WTC11 (cell line): ENCODE measurements at regions not wholly inside any gene's neighbourhood (a gene's known extent, or its start where the extent isn't known, plus 50 kb on each side); places are given as distances from the start of the nearest gene placed in this dataset.

Experiments
- ATAC-seq: fragments of 200-7000 bp; cut with Tn5 transposase; 2 replicates; pipeline ENCODE4 v1.10.0; 2021; ENCODE audit warnings: mild to moderate bottlenecking, moderate library complexity
- CTCF ChIA-PET: fragments of 300-600 bp; sonication (Branson Sonifier 250); formaldehyde crosslinking; loops from one replicate; lab custom pipeline; 2021; ENCODE audit warnings: antibody characterized with exemption; lab: Charles Lee
- POLR2A ChIA-PET: fragments of 350-600 bp; sonication (Branson Sonifier 250); formaldehyde crosslinking; loops from one replicate; lab custom pipeline; 2021; ENCODE audit warnings: antibody characterized with exemption; lab: Charles Lee
- DNase-seq: peaks from one replicate; pipeline ENCODE4 v3.0.0; 2021; ENCODE audit warnings: low spot score
- H3K27ac Mint-ChIP-seq: 2 replicates; pipeline ENCODE4 v1.8.0; 2021; ENCODE audit warnings: mixed read lengths
- H3K27me3 Mint-ChIP-seq: 2 replicates; pipeline ENCODE4 v1.8.0; 2021; ENCODE audit warnings: low read depth, mild to moderate bottlenecking, moderate library complexity, mixed read lengths
- H3K36me3 Mint-ChIP-seq: 2 replicates; pipeline ENCODE4 v1.8.0; 2021; ENCODE audit warnings: mixed read lengths
- H3K4me1 Mint-ChIP-seq: 2 replicates; pipeline ENCODE4 v1.8.0; 2022; ENCODE audit warnings: mixed read lengths
- H3K4me3 Mint-ChIP-seq: 2 replicates; pipeline ENCODE4 v1.8.0; 2021; ENCODE audit warnings: mild to moderate bottlenecking, moderate library complexity, mixed read lengths
- H3K9me3 Mint-ChIP-seq: 2 replicates; pipeline ENCODE4 v1.8.0; 2021; ENCODE audit warnings: mixed read lengths
- AR ChIP-seq: fragments of 250-450 bp; sonication (Bioruptor Pico); IDR thresholded peaks from 2 replicates; pipeline ENCODE4 v1.9.0; 2021; ENCODE audit warnings: mild to moderate bottlenecking
- CBFB ChIP-seq: sonication (generic); formaldehyde crosslinking; IDR thresholded peaks from 2 replicates; pipeline ENCODE4 v1.8.1; 2022; ENCODE audit warnings: mild to moderate bottlenecking, low read depth, missing genetic modification reagents
- ELF4 ChIP-seq: sonication (generic); formaldehyde crosslinking; IDR thresholded peaks from 2 replicates; pipeline ENCODE4 v1.8.1; 2022; ENCODE audit warnings: low read depth, mild to moderate bottlenecking, moderate library complexity, missing genetic modification reagents
- FOXK1 ChIP-seq: sonication (generic); formaldehyde crosslinking; IDR thresholded peaks from 2 replicates; pipeline ENCODE4 v1.8.0; 2022; ENCODE audit warnings: mild to moderate bottlenecking, moderate library complexity, missing genetic modification reagents
- HMGXB4 ChIP-seq: sonication (generic); formaldehyde crosslinking; IDR thresholded peaks from 2 replicates; pipeline ENCODE4 v1.8.1; 2023; ENCODE audit warnings: mild to moderate bottlenecking, moderate library complexity, missing genetic modification reagents
- MYBL2 ChIP-seq: sonication (generic); formaldehyde crosslinking; IDR thresholded peaks from 2 replicates; pipeline ENCODE4 v1.8.1; 2023; ENCODE audit warnings: mild to moderate bottlenecking, moderate library complexity, missing genetic modification reagents
- NFYB ChIP-seq: sonication (generic); formaldehyde crosslinking; conservative IDR thresholded peaks from 2 replicates; pipeline ENCODE4 v1.8.0; 2022; ENCODE audit warnings: low read depth, missing genetic modification reagents
- NR1H2 ChIP-seq: sonication (generic); formaldehyde crosslinking; IDR thresholded peaks from 2 replicates; pipeline ENCODE4 v1.9.0; 2021; ENCODE audit warnings: mild to moderate bottlenecking, moderate library complexity, missing genetic modification reagents
- PREB ChIP-seq: sonication (generic); formaldehyde crosslinking; IDR thresholded peaks from 2 replicates; pipeline ENCODE4 v1.8.1; 2022; ENCODE audit warnings: mild to moderate bottlenecking, missing genetic modification reagents, moderate library complexity, borderline replicate concordance
- PRRX2 ChIP-seq: fragments of 250-450 bp; sonication (Bioruptor Pico); IDR thresholded peaks from 2 replicates; pipeline ENCODE4 v1.8.0; 2021; ENCODE audit warnings: mild to moderate bottlenecking
- SMAD3 ChIP-seq: sonication (generic); formaldehyde crosslinking; IDR thresholded peaks from 2 replicates; pipeline ENCODE4 v1.8.0; 2022; ENCODE audit warnings: missing genetic modification reagents, mild to moderate bottlenecking, borderline replicate concordance
- SOX15 ChIP-seq: fragments of 250-450 bp; sonication (Bioruptor Pico); IDR thresholded peaks from 2 replicates; pipeline ENCODE4 v1.9.0; 2021; ENCODE audit warnings: mild to moderate bottlenecking
- SP1 ChIP-seq: sonication (generic); formaldehyde crosslinking; conservative IDR thresholded peaks from 2 replicates; pipeline ENCODE4 v1.8.1; 2022; ENCODE audit warnings: missing genetic modification reagents
- TCF7 ChIP-seq: sonication (generic); formaldehyde crosslinking; IDR thresholded peaks from 2 replicates; pipeline ENCODE4 v1.8.0; 2022; ENCODE audit warnings: mild to moderate bottlenecking, low read depth, missing genetic modification reagents, moderate library complexity
- ZNF263 ChIP-seq: sonication (generic); formaldehyde crosslinking; IDR thresholded peaks from 2 replicates; pipeline ENCODE4 v1.8.1; 2022; ENCODE audit warnings: low read depth, mild to moderate bottlenecking, moderate library complexity, missing genetic modification reagents
- ZNF396 ChIP-seq: fragments of 250-450 bp; sonication (Bioruptor Pico); IDR thresholded peaks from 2 replicates; pipeline ENCODE4 v1.8.0; 2021; ENCODE audit warnings: mild to moderate bottlenecking, moderate library complexity, borderline replicate concordance
- ZNF423 ChIP-seq: fragments of 250-450 bp; sonication (Bioruptor Pico); IDR thresholded peaks from 2 replicates; pipeline ENCODE4 v2.1.2; 2022; ENCODE audit warnings: mild to moderate bottlenecking, moderate library complexity
- ZSCAN18 ChIP-seq: fragments of 250-450 bp; sonication (Bioruptor Pico); IDR thresholded peaks from 2 replicates; pipeline ENCODE4 v2.1.2; 2022; ENCODE audit warnings: mild to moderate bottlenecking, moderate library complexity
- TF ChIP-seq, protein P1 (sequence below): sonication (generic); formaldehyde crosslinking; IDR thresholded peaks from 2 replicates; pipeline ENCODE4 v1.8.1; 2023; ENCODE audit warnings: mild to moderate bottlenecking, missing genetic modification reagents
- TF ChIP-seq, protein P2 (sequence below): sonication (generic); formaldehyde crosslinking; IDR thresholded peaks from 2 replicates; pipeline ENCODE4 v1.8.1; 2023; ENCODE audit warnings: mild to moderate bottlenecking, missing genetic modification reagents, borderline replicate concordance
- TF ChIP-seq, protein P3 (sequence below): sonication (generic); formaldehyde crosslinking; IDR thresholded peaks from 2 replicates; pipeline ENCODE4 v1.8.0; 2022; ENCODE audit warnings: mild to moderate bottlenecking, missing genetic modification reagents

GRCh38 chr18:75154259-75154658, 54.7 kb downstream of the PTGR3 start:
- TF ChIP-seq SOX15 (CRISPR knock-in tag) (no peak), ZNF423 (CRISPR knock-in tag) (no peak), SMAD3 (CRISPR knock-in tag) (no peak), PREB (no peak), ZSCAN18 (CRISPR knock-in tag) (no peak), PRRX2 (CRISPR knock-in tag) (no peak), NFYB (CRISPR knock-in tag) (no peak), ZNF263 (CRISPR knock-in tag) (no peak), TCF7 (CRISPR knock-in tag) (no peak), ELF4 (CRISPR knock-in tag) (no peak)
- TF ChIP-seq, protein P1, sequence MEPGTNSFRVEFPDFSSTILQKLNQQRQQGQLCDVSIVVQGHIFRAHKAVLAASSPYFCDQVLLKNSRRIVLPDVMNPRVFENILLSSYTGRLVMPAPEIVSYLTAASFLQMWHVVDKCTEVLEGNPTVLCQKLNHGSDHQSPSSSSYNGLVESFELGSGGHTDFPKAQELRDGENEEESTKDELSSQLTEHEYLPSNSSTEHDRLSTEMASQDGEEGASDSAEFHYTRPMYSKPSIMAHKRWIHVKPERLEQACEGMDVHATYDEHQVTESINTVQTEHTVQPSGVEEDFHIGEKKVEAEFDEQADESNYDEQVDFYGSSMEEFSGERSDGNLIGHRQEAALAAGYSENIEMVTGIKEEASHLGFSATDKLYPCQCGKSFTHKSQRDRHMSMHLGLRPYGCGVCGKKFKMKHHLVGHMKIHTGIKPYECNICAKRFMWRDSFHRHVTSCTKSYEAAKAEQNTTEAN (CRISPR knock-in tag): no peak
- TF ChIP-seq, protein P2, sequence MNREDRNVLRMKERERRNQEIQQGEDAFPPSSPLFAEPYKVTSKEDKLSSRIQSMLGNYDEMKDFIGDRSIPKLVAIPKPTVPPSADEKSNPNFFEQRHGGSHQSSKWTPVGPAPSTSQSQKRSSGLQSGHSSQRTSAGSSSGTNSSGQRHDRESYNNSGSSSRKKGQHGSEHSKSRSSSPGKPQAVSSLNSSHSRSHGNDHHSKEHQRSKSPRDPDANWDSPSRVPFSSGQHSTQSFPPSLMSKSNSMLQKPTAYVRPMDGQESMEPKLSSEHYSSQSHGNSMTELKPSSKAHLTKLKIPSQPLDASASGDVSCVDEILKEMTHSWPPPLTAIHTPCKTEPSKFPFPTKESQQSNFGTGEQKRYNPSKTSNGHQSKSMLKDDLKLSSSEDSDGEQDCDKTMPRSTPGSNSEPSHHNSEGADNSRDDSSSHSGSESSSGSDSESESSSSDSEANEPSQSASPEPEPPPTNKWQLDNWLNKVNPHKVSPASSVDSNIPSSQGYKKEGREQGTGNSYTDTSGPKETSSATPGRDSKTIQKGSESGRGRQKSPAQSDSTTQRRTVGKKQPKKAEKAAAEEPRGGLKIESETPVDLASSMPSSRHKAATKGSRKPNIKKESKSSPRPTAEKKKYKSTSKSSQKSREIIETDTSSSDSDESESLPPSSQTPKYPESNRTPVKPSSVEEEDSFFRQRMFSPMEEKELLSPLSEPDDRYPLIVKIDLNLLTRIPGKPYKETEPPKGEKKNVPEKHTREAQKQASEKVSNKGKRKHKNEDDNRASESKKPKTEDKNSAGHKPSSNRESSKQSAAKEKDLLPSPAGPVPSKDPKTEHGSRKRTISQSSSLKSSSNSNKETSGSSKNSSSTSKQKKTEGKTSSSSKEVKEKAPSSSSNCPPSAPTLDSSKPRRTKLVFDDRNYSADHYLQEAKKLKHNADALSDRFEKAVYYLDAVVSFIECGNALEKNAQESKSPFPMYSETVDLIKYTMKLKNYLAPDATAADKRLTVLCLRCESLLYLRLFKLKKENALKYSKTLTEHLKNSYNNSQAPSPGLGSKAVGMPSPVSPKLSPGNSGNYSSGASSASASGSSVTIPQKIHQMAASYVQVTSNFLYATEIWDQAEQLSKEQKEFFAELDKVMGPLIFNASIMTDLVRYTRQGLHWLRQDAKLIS (CRISPR knock-in tag): no peak
- Mint-ChIP-seq H3K4me1 (peaks cover 3% of the 10 kb centered on the region), H3K9me3 (peaks cover 43% of the 10 kb centered on the region), H3K36me3 (peaks cover 20% of the 10 kb centered on the region), H3K4me3 (no peak overlapping the region), H3K27ac (no peak overlapping the region), H3K27me3 (no peaks in the 10 kb centered on the region)
- ChIA-PET CTCF (no interaction called here), POLR2A (no interaction called here)
- ATAC-seq: no peak
- no peak for DNase-seq

DNA sequence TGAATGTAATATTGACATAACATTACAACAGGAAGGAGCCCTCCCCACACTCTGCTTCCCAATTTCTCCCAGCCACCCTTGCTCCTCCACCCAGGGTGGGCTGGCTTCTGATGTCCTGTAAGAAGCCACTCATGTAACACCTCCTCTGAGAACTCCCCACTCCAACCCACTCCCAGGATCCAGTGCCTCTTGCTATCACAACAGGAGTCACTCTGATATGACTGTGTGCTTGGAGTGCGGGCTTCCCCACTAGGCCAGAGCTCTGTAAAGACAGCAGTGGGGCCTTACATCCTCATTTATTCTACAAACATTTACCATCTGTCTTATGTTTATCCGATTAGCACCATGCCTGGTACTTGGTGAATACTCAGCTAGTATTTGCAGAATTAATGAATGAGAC, 65.1 kb downstream of the PTGR3 start:
- no peak overlapping the region for H3K27ac Mint-ChIP-seq
- ChIA-PET POLR2A (no interaction called here), CTCF (no interaction called here)
- H3K27me3 Mint-ChIP-seq: no peaks in the 10 kb centered on the region; the same call in 1 of the 2 replicates
- DNase-seq: no peak
- peaks cover 26% of the 10 kb centered on the region for H3K36me3 Mint-ChIP-seq
- peaks cover 48% of the 10 kb centered on the region for H3K9me3 Mint-ChIP-seq
- H3K4me3 Mint-ChIP-seq: no peak overlapping the region
- no peaks in the 10 kb centered on the region for H3K4me1 Mint-ChIP-seq
- no peak for ATAC-seq
- TF ChIP-seq SP1 (CRISPR knock-in tag) (no peak), AR (no peak), ZNF396 (CRISPR knock-in tag) (no peak), ZSCAN18 (CRISPR knock-in tag) (no peak), ELF4 (CRISPR knock-in tag) (no peak), HMGXB4 (CRISPR knock-in tag) (no peak), FOXK1 (CRISPR knock-in tag) (no peak), CBFB (CRISPR knock-in tag) (no peak), MYBL2 (CRISPR knock-in tag) (no peak), PRRX2 (CRISPR knock-in tag) (no peak), NR1H2 (CRISPR knock-in tag) (no peak), TCF7 (CRISPR knock-in tag) (no peak)
- TF ChIP-seq, protein P3, sequence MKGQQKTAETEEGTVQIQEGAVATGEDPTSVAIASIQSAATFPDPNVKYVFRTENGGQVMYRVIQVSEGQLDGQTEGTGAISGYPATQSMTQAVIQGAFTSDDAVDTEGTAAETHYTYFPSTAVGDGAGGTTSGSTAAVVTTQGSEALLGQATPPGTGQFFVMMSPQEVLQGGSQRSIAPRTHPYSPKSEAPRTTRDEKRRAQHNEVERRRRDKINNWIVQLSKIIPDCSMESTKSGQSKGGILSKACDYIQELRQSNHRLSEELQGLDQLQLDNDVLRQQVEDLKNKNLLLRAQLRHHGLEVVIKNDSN (CRISPR knock-in tag): no peak
